IPS DF 6.9 (cell line): ENCODE measurements at regions not wholly inside any gene's neighbourhood (a gene's known extent, or its start where the extent isn't known, plus 50 kb on each side); places are given as distances from the start of the nearest gene placed in this dataset.

ENCODE experiments used
- DNase-seq: peaks from one replicate; pipeline ENCODE4 v3.0.0-alpha.2; 2013; ENCODE audit warnings: low read depth, low spot score
- H3K27ac ChIP-seq: one replicate; pipeline ENCODE4 v1.5.1; 2013; ENCODE audit warnings: low read length, control low read depth
- H3K27me3 ChIP-seq: 2 replicates; pipeline ENCODE4 v1.6.1; 2013; ENCODE audit warnings: mild to moderate bottlenecking, low read length; ENCODE audit not compliant: control insufficient read depth, insufficient read depth
- H3K36me3 ChIP-seq: 2 replicates; pipeline ENCODE4 v1.6.1; 2013; ENCODE audit warnings: low read length; ENCODE audit not compliant: control insufficient read depth, insufficient read depth
- H3K4me1 ChIP-seq: 2 replicates; pipeline ENCODE4 v1.6.1; 2013; ENCODE audit warnings: low read length; ENCODE audit not compliant: control insufficient read depth, insufficient read depth
- H3K4me3 ChIP-seq: 2 replicates; pipeline ENCODE4 v1.5.1; 2013; ENCODE audit warnings: mild to moderate bottlenecking, low read length
- H3K9me3 ChIP-seq: 2 replicates; pipeline ENCODE4 v1.6.1; 2013; ENCODE audit warnings: low read length, inconsistent platforms; ENCODE audit not compliant: control insufficient read depth, insufficient read depth
- WGBS: extraction: QIAGEN DNeasy Blood & Tissue Kit; methylation state at CpG from one replicate; pipeline ENCODE4 v1.1.7; 2013; ENCODE audit warnings: mixed read lengths, missing lambda C conversion rate; ENCODE audit not compliant: insufficient read length, insufficient coverage; 5-methylcytosine and 5-hydroxymethylcytosine counted together

DNA sequence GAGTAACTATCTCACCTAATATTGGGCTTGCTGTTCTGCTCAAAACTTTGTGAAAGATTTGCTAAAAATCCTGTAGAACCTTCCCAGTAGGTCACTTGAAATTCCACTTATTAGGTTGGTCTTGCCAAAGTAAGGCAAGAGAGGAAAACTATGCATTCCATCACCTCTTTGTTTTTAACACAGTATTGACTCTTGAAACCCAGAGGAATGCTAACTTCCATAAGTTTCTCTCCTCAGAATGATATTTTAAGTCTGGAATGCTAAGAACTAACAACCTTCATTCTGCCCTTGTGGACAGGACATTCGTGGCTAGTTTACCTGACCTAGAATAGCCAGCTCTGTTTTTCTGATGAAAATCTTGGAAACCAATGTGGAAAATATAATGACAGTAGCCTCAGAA lies 154.5 kb downstream of the TMCO5A start:
- H3K9me3 ChIP-seq = no peaks in the 10 kb centered on the region
- H3K27ac ChIP-seq = no peak overlapping the region
- no peak for DNase-seq
- H3K4me3 ChIP-seq = no peak overlapping the region
- no CpG with 5 or more reads among the region's 1 CpG for WGBS
- no peaks in the 10 kb centered on the region for H3K36me3 ChIP-seq
- no peaks in the 10 kb centered on the region for H3K27me3 ChIP-seq
- H3K4me1 ChIP-seq = no peaks in the 10 kb centered on the region

DNA sequence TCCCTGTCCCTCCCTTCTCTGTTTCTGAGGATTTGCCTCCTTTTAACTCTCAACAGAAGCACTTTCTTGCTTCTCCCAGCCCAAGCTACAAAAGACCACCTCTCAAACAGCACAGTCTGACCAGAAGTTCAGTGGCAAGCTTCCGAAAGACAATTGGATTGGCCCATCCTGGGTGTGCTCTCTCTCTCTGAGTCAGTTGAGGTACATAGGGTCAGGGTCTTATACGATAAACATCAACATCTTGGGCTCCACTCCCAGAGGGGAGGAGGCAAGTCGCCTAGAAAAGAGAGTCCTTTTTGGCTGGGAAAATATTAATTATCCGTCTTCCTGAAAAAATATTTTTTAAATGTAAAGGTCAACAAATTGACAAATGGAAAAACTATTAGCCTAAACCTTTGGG lies 155.8 kb downstream of the TMCO5A start:
- no peak for DNase-seq
- Histone ChIP-seq H3K27me3 (no peaks in the 10 kb centered on the region), H3K4me3 (no peak overlapping the region), H3K27ac (no peak overlapping the region), H3K9me3 (no peaks in the 10 kb centered on the region), H3K4me1 (no peaks in the 10 kb centered on the region), H3K36me3 (no peaks in the 10 kb centered on the region)
- WGBS = no CpG with 5 or more reads among the region's 4 CpGs

DNA sequence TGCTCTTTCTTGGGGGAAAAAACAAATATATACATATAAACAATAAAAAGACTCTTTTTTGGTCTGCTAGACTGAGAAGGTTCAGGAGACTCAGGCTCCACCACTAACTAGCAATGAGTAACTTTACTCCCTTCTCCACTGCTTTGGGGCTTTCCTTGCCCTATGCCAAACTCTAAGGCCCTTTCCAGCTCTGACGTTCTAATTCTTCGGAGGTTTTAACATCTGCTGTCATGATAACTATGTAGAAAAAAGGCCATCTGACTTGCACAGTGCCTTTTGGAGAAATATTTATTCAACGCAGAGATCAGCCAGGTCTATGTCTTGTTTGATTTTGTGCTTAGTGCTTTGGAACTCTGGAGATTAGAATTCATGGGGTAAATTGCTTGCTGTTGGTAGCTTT lies 156.2 kb downstream of the TMCO5A start:
- Histone ChIP-seq H3K4me1 (no peaks in the 10 kb centered on the region), H3K27me3 (no peaks in the 10 kb centered on the region), H3K36me3 (no peaks in the 10 kb centered on the region), H3K9me3 (no peaks in the 10 kb centered on the region), H3K27ac (no peak overlapping the region), H3K4me3 (no peak overlapping the region)
- no peak for DNase-seq
- no CpG with 5 or more reads among the region's 3 CpGs for WGBS

DNA sequence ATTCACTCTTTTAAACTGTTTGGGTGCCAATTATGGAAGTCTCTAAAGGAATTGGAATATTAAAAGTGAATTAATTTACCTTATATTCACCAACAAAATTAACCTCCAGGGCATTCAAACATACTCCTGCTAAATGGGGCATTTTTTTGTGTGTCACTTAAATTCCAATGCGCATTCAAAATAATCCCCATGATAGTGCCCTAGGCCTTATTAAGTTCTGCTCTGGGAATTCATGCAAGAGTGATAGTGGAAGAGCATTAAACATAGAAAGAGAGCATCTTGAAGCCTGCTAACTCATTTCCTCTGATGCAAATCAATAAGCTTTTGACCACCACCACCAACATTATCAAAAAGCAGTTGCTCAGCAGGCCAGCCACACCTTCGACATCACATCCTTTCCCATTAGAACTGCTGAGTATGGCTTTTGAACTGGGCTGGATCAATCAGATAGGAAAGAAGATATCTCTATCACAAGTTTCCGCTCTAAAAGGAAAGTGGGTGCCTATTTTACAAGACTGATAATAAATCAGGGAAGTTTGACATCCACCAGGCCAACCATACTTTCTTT lies 156.7 kb downstream of the TMCO5A start:
- Histone ChIP-seq H3K9me3 (no peaks in the 10 kb centered on the region), H3K4me1 (no peaks in the 10 kb centered on the region), H3K27ac (no peak overlapping the region), H3K27me3 (no peaks in the 10 kb centered on the region), H3K36me3 (no peaks in the 10 kb centered on the region), H3K4me3 (no peak overlapping the region)
- no CpG with 5 or more reads among the region's 3 CpGs for WGBS
- no peak for DNase-seq

DNA sequence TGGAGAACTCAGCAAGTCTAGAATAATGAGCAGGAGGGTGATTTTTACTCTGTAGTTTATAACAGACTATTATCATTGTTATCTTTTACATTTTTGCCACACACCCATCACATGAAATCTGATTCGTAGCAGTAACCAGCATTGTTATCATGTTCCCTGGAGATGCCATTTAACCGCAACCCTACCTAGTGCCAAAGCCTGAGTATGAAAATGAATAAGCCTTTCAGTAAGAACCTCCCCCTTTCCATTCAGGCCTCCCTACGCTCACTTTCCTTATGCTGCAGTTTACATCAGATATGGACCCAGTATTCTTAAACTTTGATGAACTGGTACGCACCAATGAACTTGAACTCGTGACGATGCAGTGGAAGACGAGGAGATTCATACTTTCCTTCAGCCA lies 158.7 kb upstream of the SPRED1 start:
- Histone ChIP-seq H3K27ac (no peak overlapping the region), H3K4me1 (no peaks in the 10 kb centered on the region), H3K36me3 (no peaks in the 10 kb centered on the region), H3K27me3 (no peaks in the 10 kb centered on the region), H3K9me3 (no peaks in the 10 kb centered on the region), H3K4me3 (no peak overlapping the region)
- WGBS = no CpG with 5 or more reads among the region's 7 CpGs
- DNase-seq = no peak

DNA sequence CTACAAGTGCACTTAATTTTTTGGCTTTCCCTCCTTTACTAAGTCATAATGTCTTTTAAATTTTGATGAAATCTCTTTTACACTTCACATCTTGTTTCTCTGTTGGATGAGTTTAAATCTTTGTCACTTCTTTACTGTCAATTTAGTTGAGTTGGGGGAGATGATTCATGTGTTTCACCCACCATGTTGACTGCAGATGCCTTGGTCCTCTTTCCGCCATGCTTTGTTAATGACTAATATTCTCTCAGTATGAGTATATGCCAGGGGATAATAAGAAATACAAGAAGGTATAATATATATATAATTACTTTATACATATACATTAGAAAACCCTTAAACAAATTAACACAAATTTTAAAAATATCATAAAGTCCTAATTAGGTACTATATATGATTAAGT lies 149.7 kb upstream of the SPRED1 start:
- Histone ChIP-seq H3K27ac (no peak overlapping the region), H3K27me3 (no peaks in the 10 kb centered on the region), H3K9me3 (no peaks in the 10 kb centered on the region), H3K4me1 (no peaks in the 10 kb centered on the region), H3K36me3 (no peaks in the 10 kb centered on the region), H3K4me3 (no peak overlapping the region)
- no peak for DNase-seq
- WGBS = no CpG with 5 or more reads among the region's 1 CpG

DNA sequence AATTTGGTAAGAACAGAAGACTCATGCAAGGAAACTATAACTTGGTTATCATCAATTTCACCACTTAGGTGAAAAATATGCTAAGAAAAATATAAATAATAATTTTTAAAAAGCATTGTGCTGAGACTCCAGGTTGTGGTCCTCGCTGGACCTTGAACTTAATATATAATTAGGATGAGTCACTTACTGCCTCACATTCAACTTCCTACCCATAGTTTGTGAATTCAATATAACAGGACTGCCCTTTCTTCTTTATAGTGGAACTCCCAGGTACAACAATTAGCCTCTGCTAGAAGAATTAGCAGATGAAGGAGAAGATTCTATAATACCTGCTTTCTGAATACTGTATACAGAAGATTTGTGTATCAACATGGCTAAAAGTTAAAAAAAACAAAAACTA lies 149.1 kb upstream of the SPRED1 start:
- Histone ChIP-seq H3K27ac (no peak overlapping the region), H3K9me3 (no peaks in the 10 kb centered on the region), H3K4me3 (no peak overlapping the region), H3K27me3 (no peaks in the 10 kb centered on the region), H3K4me1 (no peaks in the 10 kb centered on the region), H3K36me3 (no peaks in the 10 kb centered on the region)
- WGBS = no CpG with 5 or more reads among the region's 1 CpG
- DNase-seq = no peak

GRCh38 chr15:38111070-38111469 lies 141.6 kb upstream of the SPRED1 start:
- Histone ChIP-seq H3K36me3 (no peaks in the 10 kb centered on the region), H3K4me1 (no peaks in the 10 kb centered on the region), H3K27me3 (no peaks in the 10 kb centered on the region), H3K27ac (no peak overlapping the region), H3K4me3 (no peak overlapping the region), H3K9me3 (no peaks in the 10 kb centered on the region)
- WGBS = no CpG with 5 or more reads among the region's 1 CpG
- DNase-seq = no peak

DNA sequence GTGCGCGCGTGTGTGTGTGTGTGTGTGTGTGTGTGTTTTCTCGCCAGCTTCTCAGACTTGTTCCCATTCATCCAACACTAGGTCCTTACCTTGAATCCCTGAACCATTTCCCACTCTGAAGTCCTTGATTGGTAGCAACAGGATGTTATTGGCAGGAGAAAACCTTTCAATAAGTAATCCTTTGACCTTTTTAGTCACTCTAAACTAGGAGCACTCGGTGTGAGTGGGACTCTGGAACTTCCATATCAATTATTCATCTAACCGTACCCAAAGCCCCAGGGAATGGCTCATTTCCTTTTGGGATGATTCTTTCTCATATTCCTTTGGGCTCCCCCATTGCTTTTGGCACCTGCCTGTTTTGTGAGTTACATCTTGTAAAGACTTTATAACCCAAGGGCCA lies 140.2 kb upstream of the SPRED1 start:
- Histone ChIP-seq H3K9me3 (no peaks in the 10 kb centered on the region), H3K27ac (no peak overlapping the region), H3K36me3 (no peaks in the 10 kb centered on the region), H3K27me3 (no peaks in the 10 kb centered on the region), H3K4me3 (no peak overlapping the region), H3K4me1 (no peaks in the 10 kb centered on the region)
- DNase-seq = no peak
- WGBS = no CpG with 5 or more reads among the region's 6 CpGs

DNA sequence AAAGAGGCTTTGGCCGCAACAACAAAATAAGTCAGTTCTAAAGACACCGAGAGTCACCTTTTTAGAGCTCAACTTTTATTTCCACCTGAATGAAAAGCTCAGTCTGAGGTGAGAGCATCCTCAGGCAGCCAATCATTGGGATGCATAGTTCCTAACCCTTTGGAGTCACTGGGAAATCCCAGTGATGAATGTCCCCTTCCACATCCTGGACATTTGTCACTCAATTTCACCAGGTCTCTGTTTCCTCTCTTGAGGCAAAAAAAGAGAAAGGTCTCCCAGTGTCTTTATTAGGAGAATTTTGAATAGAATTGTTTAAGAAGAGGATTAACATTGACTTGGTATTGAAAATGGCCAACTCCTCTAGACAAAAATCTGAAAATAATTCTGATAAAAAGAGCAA lies 137.5 kb upstream of the SPRED1 start:
- Histone ChIP-seq H3K27me3 (no peaks in the 10 kb centered on the region), H3K4me3 (no peak overlapping the region), H3K4me1 (no peaks in the 10 kb centered on the region), H3K36me3 (no peaks in the 10 kb centered on the region), H3K9me3 (no peaks in the 10 kb centered on the region), H3K27ac (no peak overlapping the region)
- WGBS = no CpG with 5 or more reads among the region's 2 CpGs
- DNase-seq = no peak

DNA sequence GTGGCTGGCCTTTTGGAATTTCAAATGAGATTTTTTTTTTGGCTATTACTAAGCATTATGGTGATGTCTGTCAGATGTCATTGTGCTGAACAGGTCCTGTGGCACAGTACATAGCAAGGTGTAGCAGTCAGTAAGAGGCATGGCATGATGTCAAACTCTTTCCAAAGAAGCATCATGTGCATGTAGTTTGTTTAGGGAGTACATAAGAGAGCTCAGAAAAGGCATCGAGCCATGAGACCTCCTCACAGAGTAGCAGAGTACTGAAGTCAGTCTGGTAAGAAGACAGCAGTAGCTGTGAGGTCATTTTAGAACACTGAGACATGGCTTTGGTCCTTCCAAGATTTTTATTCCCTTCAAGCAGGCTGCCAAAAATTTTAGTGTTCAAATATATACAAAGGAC lies 134.9 kb upstream of the SPRED1 start:
- no peaks in the 10 kb centered on the region for H3K9me3 ChIP-seq
- WGBS = no CpG with 5 or more reads among the region's 1 CpG
- H3K27ac ChIP-seq = no peak overlapping the region
- no peak for DNase-seq
- no peaks in the 10 kb centered on the region for H3K36me3 ChIP-seq
- no peaks in the 10 kb centered on the region for H3K4me1 ChIP-seq
- no peak overlapping the region for H3K4me3 ChIP-seq
- H3K27me3 ChIP-seq = no peaks in the 10 kb centered on the region
